Chondrocyte (in vitro differentiated cells): ENCODE measurements at regions not wholly inside any gene's neighbourhood (a gene's known extent, or its start where the extent isn't known, plus 50 kb on each side); places are given as distances from the start of the nearest gene placed in this dataset.

Source experiments
- DNase-seq: peaks from one replicate; pipeline ENCODE4 v3.0.0; 2021; ENCODE audit warnings: mixed read lengths, low spot score
- H3K27ac Mint-ChIP-seq: one replicate; pipeline ENCODE4 v1.8.0; 2021; ENCODE audit warnings: mild to moderate bottlenecking, moderate library complexity, mixed read lengths; ENCODE audit not compliant: unreplicated experiment
- H3K27me3 Mint-ChIP-seq: 2 replicates; pipeline ENCODE4 v1.8.0; 2021; ENCODE audit warnings: low read depth, mixed read lengths
- H3K36me3 Mint-ChIP-seq: 2 replicates; pipeline ENCODE4 v1.8.0; 2021; ENCODE audit warnings: low read depth, mixed read lengths
- H3K4me1 Mint-ChIP-seq: 2 replicates; pipeline ENCODE4 v1.8.0; 2021; ENCODE audit warnings: low read depth, mild to moderate bottlenecking, mixed read lengths
- H3K4me3 Mint-ChIP-seq: one replicate; pipeline ENCODE4 v1.8.0; 2021; ENCODE audit warnings: mild to moderate bottlenecking, moderate library complexity, mixed read lengths; ENCODE audit not compliant: unreplicated experiment
- H3K9me3 Mint-ChIP-seq: 2 replicates; pipeline ENCODE4 v1.8.0; 2021; ENCODE audit warnings: low read depth, mixed read lengths
- TF ChIP-seq, protein P1 (sequence below): fragments of 200-600 bp; sonication (generic); IDR thresholded peaks from 2 replicates; pipeline ENCODE4 v1.5.0; 2021; ENCODE audit warnings: antibody characterized with exemption, mild to moderate bottlenecking, moderate library complexity

- no peak for DNase-seq
- H3K4me1 Mint-ChIP-seq: peaks cover 6% of the 10 kb centered on the region
Measured at GRCh38 chr6:159461266-159461665, 231.8 kb downstream of the SOD2 start.

DNA sequence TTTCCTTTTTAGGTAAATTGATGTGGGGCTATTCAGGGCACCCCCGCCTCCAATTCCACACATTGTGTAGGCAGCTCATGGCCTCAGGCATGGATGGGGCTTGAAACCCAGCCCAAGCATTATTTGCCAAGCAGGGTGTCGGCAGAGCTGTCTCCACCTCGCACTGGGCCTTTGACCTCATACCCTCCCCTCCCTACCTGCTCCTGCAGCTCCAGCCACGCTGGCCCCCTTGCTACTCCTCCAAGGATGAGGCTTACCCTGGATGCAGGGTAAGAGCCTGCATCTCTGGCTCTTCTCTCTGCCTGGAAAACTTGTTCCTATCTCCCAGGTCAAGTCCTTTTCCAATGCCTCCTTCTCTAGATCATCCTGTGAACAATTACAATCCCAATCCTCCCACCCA, 232.6 kb downstream of the SOD2 start:
- DNase-seq: no peak
- Mint-ChIP-seq H3K9me3 (no peaks in the 10 kb centered on the region), H3K4me1 (peaks cover 6% of the 10 kb centered on the region), H3K27me3 (peaks cover 9% of the 10 kb centered on the region), H3K4me3 (no peak overlapping the region), H3K27ac (no peak overlapping the region), H3K36me3 (no peaks in the 10 kb centered on the region)
- TF ChIP-seq, protein P1, sequence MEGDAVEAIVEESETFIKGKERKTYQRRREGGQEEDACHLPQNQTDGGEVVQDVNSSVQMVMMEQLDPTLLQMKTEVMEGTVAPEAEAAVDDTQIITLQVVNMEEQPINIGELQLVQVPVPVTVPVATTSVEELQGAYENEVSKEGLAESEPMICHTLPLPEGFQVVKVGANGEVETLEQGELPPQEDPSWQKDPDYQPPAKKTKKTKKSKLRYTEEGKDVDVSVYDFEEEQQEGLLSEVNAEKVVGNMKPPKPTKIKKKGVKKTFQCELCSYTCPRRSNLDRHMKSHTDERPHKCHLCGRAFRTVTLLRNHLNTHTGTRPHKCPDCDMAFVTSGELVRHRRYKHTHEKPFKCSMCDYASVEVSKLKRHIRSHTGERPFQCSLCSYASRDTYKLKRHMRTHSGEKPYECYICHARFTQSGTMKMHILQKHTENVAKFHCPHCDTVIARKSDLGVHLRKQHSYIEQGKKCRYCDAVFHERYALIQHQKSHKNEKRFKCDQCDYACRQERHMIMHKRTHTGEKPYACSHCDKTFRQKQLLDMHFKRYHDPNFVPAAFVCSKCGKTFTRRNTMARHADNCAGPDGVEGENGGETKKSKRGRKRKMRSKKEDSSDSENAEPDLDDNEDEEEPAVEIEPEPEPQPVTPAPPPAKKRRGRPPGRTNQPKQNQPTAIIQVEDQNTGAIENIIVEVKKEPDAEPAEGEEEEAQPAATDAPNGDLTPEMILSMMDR: no peak

More at GRCh38 chr6:159461266-159461665, 231.8 kb downstream of the SOD2 start:
- no peaks in the 10 kb centered on the region for H3K36me3 Mint-ChIP-seq
- H3K27ac Mint-ChIP-seq: no peak overlapping the region
- H3K27me3 Mint-ChIP-seq: peaks cover 9% of the 10 kb centered on the region
- no peak overlapping the region for H3K4me3 Mint-ChIP-seq
- H3K9me3 Mint-ChIP-seq: no peaks in the 10 kb centered on the region
- TF ChIP-seq, protein P1: no peak

GRCh38 chr6:159456349-159456748, 236.7 kb downstream of the SOD2 start:
- no peak overlapping the region for H3K27ac Mint-ChIP-seq
- H3K4me3 Mint-ChIP-seq: no peak overlapping the region
- TF ChIP-seq, protein P1: no peak
- H3K27me3 Mint-ChIP-seq: peaks cover 7% of the 10 kb centered on the region
- peaks cover 7% of the 10 kb centered on the region for H3K4me1 Mint-ChIP-seq
- H3K9me3 Mint-ChIP-seq: no peaks in the 10 kb centered on the region
- H3K36me3 Mint-ChIP-seq: no peaks in the 10 kb centered on the region
- DNase-seq: no peak

DNA sequence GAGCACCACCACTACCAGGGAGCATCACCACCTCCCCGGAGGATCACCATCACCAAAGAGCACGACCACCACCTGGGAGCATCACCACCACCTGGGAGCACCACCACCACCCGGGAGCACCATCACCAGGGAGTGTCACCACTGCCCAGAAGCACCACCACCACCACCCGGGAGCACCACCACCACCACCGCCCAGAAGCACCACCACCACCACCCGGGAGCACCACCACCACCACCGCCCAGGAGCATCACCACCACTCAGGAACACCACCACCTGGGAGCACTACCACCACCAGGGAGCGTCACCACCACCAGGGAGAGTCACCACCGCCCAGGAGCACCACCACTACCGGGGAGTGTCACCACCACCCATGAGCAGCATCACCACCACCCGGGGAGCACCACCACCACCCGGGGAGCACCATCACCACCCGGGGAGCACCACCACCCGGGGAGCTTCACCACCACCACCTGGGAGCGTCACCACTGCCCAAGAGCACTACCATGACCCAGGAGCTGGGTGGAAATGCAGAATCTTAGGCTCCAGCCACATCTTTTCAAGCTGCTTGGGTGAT, 237.3 kb downstream of the SOD2 start:
- no peak overlapping the region for H3K4me3 Mint-ChIP-seq
- DNase-seq: no peak
- peaks cover 3% of the 10 kb centered on the region for H3K27me3 Mint-ChIP-seq
- H3K4me1 Mint-ChIP-seq: peaks cover 8% of the 10 kb centered on the region
- H3K9me3 Mint-ChIP-seq: no peaks in the 10 kb centered on the region
- no peaks in the 10 kb centered on the region for H3K36me3 Mint-ChIP-seq
- TF ChIP-seq, protein P1: no peak
- H3K27ac Mint-ChIP-seq: no peak overlapping the region

DNA sequence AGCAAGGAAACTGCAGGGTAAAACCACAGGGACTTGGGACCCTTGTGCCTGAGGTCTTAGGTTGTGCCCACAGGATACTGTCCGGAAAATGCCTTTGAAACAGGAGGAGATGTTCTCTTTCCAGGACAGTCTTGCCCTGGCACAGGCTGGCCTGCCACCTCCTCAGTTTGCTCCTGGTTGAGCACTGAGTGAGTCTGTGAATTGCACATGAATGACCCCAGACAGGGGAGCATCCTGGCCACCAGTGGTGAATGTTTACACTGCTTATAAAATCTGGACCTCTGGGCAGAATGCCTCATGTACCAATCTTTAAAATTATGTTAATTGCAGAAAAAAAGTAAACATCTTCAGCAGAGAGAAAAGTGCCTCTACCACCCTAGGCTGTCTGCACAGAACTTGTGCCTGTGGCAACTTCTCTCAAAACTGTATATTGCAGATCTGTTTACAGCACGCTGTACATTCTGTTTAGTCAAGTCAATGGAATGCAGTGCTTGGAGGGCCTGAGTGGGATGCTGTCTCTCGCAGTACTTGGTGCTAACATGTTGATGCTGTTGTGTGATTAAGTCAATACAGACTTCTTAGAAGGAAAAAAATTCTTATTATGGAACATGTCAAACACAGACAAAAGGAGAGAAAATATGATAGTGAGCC, 242.1 kb downstream of the SOD2 start:
- H3K9me3 Mint-ChIP-seq: no peaks in the 10 kb centered on the region
- peaks cover 13% of the 10 kb centered on the region for H3K4me1 Mint-ChIP-seq
- no peaks in the 10 kb centered on the region for H3K36me3 Mint-ChIP-seq
- no peak overlapping the region for H3K4me3 Mint-ChIP-seq
- TF ChIP-seq, protein P1: no peak
- DNase-seq: no peak
- H3K27ac Mint-ChIP-seq: no peak overlapping the region
- H3K27me3 Mint-ChIP-seq: peaks cover 9% of the 10 kb centered on the region
